OCI-LY7 (cell line): ENCODE measurements at regions not wholly inside any gene's neighbourhood (a gene's known extent, or its start where the extent isn't known, plus 50 kb on each side); places are given as distances from the start of the nearest gene placed in this dataset.

Experiments used
- BruUV-seq: library from RNA; stranded (reverse); fragments of 400-500 nt; replicated peaks from 2 replicates; lab custom pipeline; 2021; lab: Mats Ljungman, UMichigan
- CTCF ChIA-PET: fragments of 300-600 bp; sonication (Branson Sonifier 250); formaldehyde crosslinking; loops from one replicate; lab custom pipeline; 2022; ENCODE audit warnings: antibody characterized with exemption; ENCODE audit not compliant: unreplicated experiment; lab: Charles Lee
- POLR2A ChIA-PET: fragments of 300-600 bp; sonication (Branson Sonifier 250); formaldehyde crosslinking; loops from one replicate; lab custom pipeline; 2022; ENCODE audit warnings: antibody characterized with exemption; lab: Charles Lee
- DNase-seq: peaks from one replicate; pipeline ENCODE4 v3.0.0-alpha.2; 2015; ENCODE audit warnings: low spot score
- H2AFZ ChIP-seq: fragments of 200-600 bp; sonication (generic), shearing (Covaris generic); 2 replicates; pipeline ENCODE4 v1.6.1; 2014; ENCODE audit warnings: mild to moderate bottlenecking, antibody characterized with exemption, low read length, moderate library complexity
- H3K27ac ChIP-seq: fragments of 200-600 bp; sonication (generic); 2 replicates; pipeline ENCODE4 v1.5.1; 2014; ENCODE audit warnings: mixed run types, low read depth, mild to moderate bottlenecking, moderate library complexity, low read length, inconsistent platforms; ENCODE audit not compliant: poor library complexity, severe bottlenecking
- H3K36me3 ChIP-seq: fragments of 200-600 bp; sonication (generic); 2 replicates; pipeline ENCODE4 v1.6.1; 2014; ENCODE audit warnings: mild to moderate bottlenecking, antibody characterized with exemption, low read length, moderate library complexity, mixed read lengths; ENCODE audit not compliant: insufficient read depth
- H3K4me1 ChIP-seq: fragments of 200-600 bp; sonication (generic); 2 replicates; pipeline ENCODE4 v1.5.1; 2014; ENCODE audit warnings: mild to moderate bottlenecking, low read length; ENCODE audit not compliant: insufficient read depth, poor library complexity, severe bottlenecking
- H3K4me2 ChIP-seq: fragments of 200-600 bp; sonication (generic); 2 replicates; pipeline ENCODE4 v1.6.1; 2014; ENCODE audit warnings: mild to moderate bottlenecking, low read length
- H3K4me3 ChIP-seq: fragments of 200-600 bp; sonication (generic); 2 replicates; pipeline ENCODE4 v1.5.1; 2014; ENCODE audit warnings: mild to moderate bottlenecking, low read depth, low read length; ENCODE audit not compliant: poor library complexity, severe bottlenecking
- H3K79me2 ChIP-seq: fragments of 200-600 bp; sonication (generic); 2 replicates; pipeline ENCODE4 v1.6.1; 2016; ENCODE audit warnings: low read depth, mild to moderate bottlenecking, low read length, moderate library complexity, mixed read lengths; ENCODE audit not compliant: insufficient read depth
- H3K9me2 ChIP-seq: fragments of 200-600 bp; sonication (generic); 2 replicates; pipeline ENCODE4 v1.6.1; 2016; ENCODE audit warnings: mild to moderate bottlenecking, low read length, mixed read lengths; ENCODE audit not compliant: insufficient read depth
- H3K9me3 ChIP-seq: fragments of 200-600 bp; sonication (generic); 2 replicates; pipeline ENCODE4 v1.6.1; 2014; ENCODE audit warnings: mild to moderate bottlenecking, mixed run types, low read length, mixed read lengths
- H4K20me1 ChIP-seq: fragments of 200-600 bp; sonication (generic); 2 replicates; pipeline ENCODE4 v1.6.1; 2014; ENCODE audit warnings: mild to moderate bottlenecking, antibody characterized with exemption, low read length, moderate library complexity, mixed read lengths; ENCODE audit not compliant: insufficient read depth
- CTCF ChIP-seq: fragments of 200-600 bp; sonication (generic); conservative IDR thresholded peaks from 2 replicates; pipeline ENCODE4 v1.5.1; 2014; ENCODE audit warnings: mild to moderate bottlenecking, antibody characterized with exemption, low read length, moderate library complexity, mixed read lengths
- EZH2phosphoT487 ChIP-seq: fragments of 200-600 bp; sonication (generic); IDR thresholded peaks from 2 replicates; pipeline ENCODE4 v1.6.1; 2018; ENCODE audit warnings: low read depth, borderline replicate concordance, mild to moderate bottlenecking, mixed run types, antibody characterized with exemption, low read length, moderate library complexity, mixed read lengths
- intact Hi-C: fragments of 100-400 bp; cut with micrococcal nuclease; formaldehyde crosslinking; loops from one replicate; pipeline ENCODE4 v1.10.0; 2022; ENCODE audit not compliant: unreplicated experiment

GRCh38 chr13:59269476-59269875 is 894.3 kb downstream of the DIAPH3 start:
- Histone ChIP-seq H3K9me3 (no peaks in the 10 kb centered on the region), H2AFZ (no peak overlapping the region), H3K9me2 (no peaks in the 10 kb centered on the region), H3K4me3 (no peak overlapping the region), H3K27ac (no peak overlapping the region), H3K4me1 (no peaks in the 10 kb centered on the region), H3K36me3 (no peaks in the 10 kb centered on the region), H3K79me2 (no peaks in the 10 kb centered on the region), H4K20me1 (no peaks in the 10 kb centered on the region), H3K4me2 (no peak overlapping the region)
- ChIA-PET CTCF (no interaction called here), POLR2A (interaction anchor here (0.6 kb wide), 1 partner anchor 10 kb away, joined by 3 read pairs; no protein-coding TSS in a partner anchor)
- intact Hi-C loops: no loop called here
- no peak for DNase-seq
- BruUV-seq: no TSS peak
- TF ChIP-seq CTCF: no peak
- no peak for TF ChIP-seq EZH2phosphoT487

- Histone ChIP-seq H3K9me3 (no peaks in the 10 kb centered on the region), H4K20me1 (no peaks in the 10 kb centered on the region), H3K4me2 (no peak overlapping the region), H3K36me3 (no peaks in the 10 kb centered on the region), H3K9me2 (no peaks in the 10 kb centered on the region), H3K4me3 (no peak overlapping the region), H3K79me2 (no peaks in the 10 kb centered on the region), H3K27ac (no peak overlapping the region), H3K4me1 (no peaks in the 10 kb centered on the region), H2AFZ (no peak overlapping the region)
- no peak for TF ChIP-seq EZH2phosphoT487
- TF ChIP-seq CTCF: no peak
- intact Hi-C loops: no loop called here
- ChIA-PET CTCF (no interaction called here), POLR2A (no interaction called here)
- DNase-seq: no peak
- BruUV-seq: no TSS peak
These were observed 893.4 kb downstream of the DIAPH3 start for GRCh38 chr13:59270327-59270726.

GRCh38 chr13:59274958-59275727 is 888.6 kb downstream of the DIAPH3 start:
- H2AFZ ChIP-seq: no peak overlapping the region
- TF ChIP-seq EZH2phosphoT487 (no peak), CTCF (no peak)
- POLR2A ChIA-PET: interaction anchor here (1.9 kb wide), 1 partner anchor 14 kb away, joined by 5 read pairs; no protein-coding TSS in a partner anchor

More at GRCh38 chr13:59274958-59275727, 888.6 kb downstream of the DIAPH3 start:
- no peaks in the 10 kb centered on the region for H3K36me3 ChIP-seq
- no TSS peak for BruUV-seq
- no peak for DNase-seq
- intact Hi-C loops: no loop called here
- CTCF ChIA-PET: no interaction called here
- H3K4me1 ChIP-seq: no peaks in the 10 kb centered on the region
- H4K20me1 ChIP-seq: no peaks in the 10 kb centered on the region
- H3K27ac ChIP-seq: no peak overlapping the region
- H3K4me3 ChIP-seq: no peak overlapping the region
- H3K4me2 ChIP-seq: no peak overlapping the region
- no peaks in the 10 kb centered on the region for H3K79me2 ChIP-seq
- no peaks in the 10 kb centered on the region for H3K9me3 ChIP-seq
- no peaks in the 10 kb centered on the region for H3K9me2 ChIP-seq
